Left renal cortex interstitium (tissue), 4 donors: ENCODE measurements at regions not wholly inside any gene's neighbourhood (a gene's known extent, or its start where the extent isn't known, plus 50 kb on each side); places are given as distances from the start of the nearest gene placed in this dataset.

Experiments
- DNase-seq, 4 donors: peaks; one replicate each; pipeline ENCODE4 v3.0.0-alpha.2; 2013; ENCODE audit warnings: low read depth in 4 of 4, low spot score in 2 of 4, missing footprints in 1 of 4

- no peak for DNase-seq
These were observed 128.9 kb upstream of the HS6ST1 start for GRCh38 chr2:128447538-128447995.

- no peak for DNase-seq
These were observed 129.9 kb upstream of the HS6ST1 start for GRCh38 chr2:128448331-128449225.

- DNase-seq: no peak
These were observed 130.8 kb upstream of the HS6ST1 start for GRCh38 chr2:128449226-128450061.

- no peak for DNase-seq
These were observed 131.8 kb upstream of the HS6ST1 start for GRCh38 chr2:128450211-128451024.

- DNase-seq: no peak
These were observed 132.7 kb upstream of the HS6ST1 start for GRCh38 chr2:128451084-128452023.

GRCh38 chr2:128452024-128452411 is 133.3 kb upstream of the HS6ST1 start:
- DNase-seq: no peak

GRCh38 chr2:128452536-128453530 is 134.2 kb upstream of the HS6ST1 start:
- no peak for DNase-seq

GRCh38 chr2:128454980-128455720 is 136.5 kb upstream of the HS6ST1 start:
- no peak for DNase-seq

GRCh38 chr2:128455721-128456050 is 137.0 kb upstream of the HS6ST1 start:
- DNase-seq: no peak

- DNase-seq: no peak
These were observed 137.6 kb upstream of the HS6ST1 start for GRCh38 chr2:128456281-128456680.

- DNase-seq: no peak
These were observed 138.4 kb upstream of the HS6ST1 start for GRCh38 chr2:128457006-128457604.

GRCh38 chr2:128457716-128458115 is 139.0 kb upstream of the HS6ST1 start:
- no peak for DNase-seq

- no peak for DNase-seq
These were observed 139.8 kb upstream of the HS6ST1 start for GRCh38 chr2:128458505-128458904.

GRCh38 chr2:128464456-128464855 is 145.8 kb upstream of the HS6ST1 start:
- no peak for DNase-seq

- DNase-seq: no peak
These were observed 146.8 kb upstream of the HS6ST1 start for GRCh38 chr2:128465246-128466170.

GRCh38 chr2:128466376-128466775 is 147.7 kb upstream of the HS6ST1 start:
- no peak for DNase-seq
